SK-N-SH (cell line): ENCODE measurements at regions not wholly inside any gene's neighbourhood (a gene's known extent, or its start where the extent isn't known, plus 50 kb on each side); places are given as distances from the start of the nearest gene placed in this dataset.

ENCODE experiments used
- CTCF ChIA-PET: fragments of 300-600, 350-600 bp; formaldehyde crosslinking; extraction: SDS; loops from one replicate; lab custom pipeline; 2021; lab: Yijun Ruan, JAX
- POLR2A ChIA-PET: fragments of 350-600 bp; sonication (Branson Sonifier 250); formaldehyde crosslinking; extraction: SDS; loops from one replicate; lab custom pipeline; 2020; ENCODE audit warnings: antibody characterized with exemption, inconsistent platforms; lab: Yijun Ruan, JAX
- DNase-seq: peaks from one replicate; pipeline ENCODE4 v3.0.0; 2012
- H2AFZ ChIP-seq: fragments of 200-600 bp; sonication (generic); 2 replicates; pipeline ENCODE4 v1.8.1; 2016; ENCODE audit warnings: antibody characterized with exemption, mild to moderate bottlenecking, low read depth
- H3F3A ChIP-seq: fragments of 200-600 bp; sonication (generic); replicated peaks from 2 replicates; pipeline ENCODE3; 2016; ENCODE audit warnings: antibody characterized with exemption, mild to moderate bottlenecking; ENCODE audit not compliant: insufficient read depth
- H3K27ac ChIP-seq, 2 experiments: fragments of 200-500 bp in 1 of 2; fragments of 200-600 bp in 1 of 2; sonication (Bioruptor generic) in 1 of 2; sonication (generic), shearing (Covaris generic) in 1 of 2; 2 replicates each; pipeline versions ENCODE4 v1.5.1 to v1.6.1; 2014 to 2016; ENCODE audit warnings: low read depth in 2 of 2, inconsistent platforms in 1 of 2, low read length in 1 of 2, mild to moderate bottlenecking in 1 of 2, mixed read lengths in 1 of 2
- H3K27me3 ChIP-seq: fragments of 200-600 bp; sonication (generic), shearing (Covaris generic); 2 replicates; pipeline ENCODE4 v1.6.1; 2016; ENCODE audit warnings: mixed run types; ENCODE audit not compliant: insufficient read depth
- H3K36me3 ChIP-seq, 2 experiments: fragments of 200-500 bp in 1 of 2; fragments of 200-600 bp in 1 of 2; sonication (Bioruptor generic) in 1 of 2; sonication (generic) in 1 of 2; replicated peaks in 1 of 2; 2 replicates each; pipeline versions ENCODE3 to v1.5.1; 2014 to 2016; ENCODE audit warnings: low read length in 1 of 2, mild to moderate bottlenecking in 1 of 2; ENCODE audit not compliant: insufficient read depth in 2 of 2, control insufficient read depth in 1 of 2
- H3K4me1 ChIP-seq, 2 experiments: fragments of 200-500 bp in 1 of 2; fragments of 200-600 bp in 1 of 2; sonication (Bioruptor generic) in 1 of 2; sonication (generic), shearing (Covaris generic) in 1 of 2; 2 replicates each; pipeline versions ENCODE4 v1.5.1 to v1.6.1; 2014 to 2016; ENCODE audit warnings: low read depth in 1 of 2, low read length in 1 of 2, mixed run types in 1 of 2; ENCODE audit not compliant: insufficient read depth in 2 of 2, control insufficient read depth in 1 of 2
- H3K4me2 ChIP-seq: fragments of 200-600 bp; sonication (generic), shearing (Covaris generic); 2 replicates; pipeline ENCODE4 v1.6.1; 2017; ENCODE audit warnings: mixed run types
- H3K4me3 ChIP-seq, 2 experiments: fragments of 200-500 bp in 1 of 2; fragments of 200-600 bp in 1 of 2; sonication (Bioruptor generic) in 1 of 2; sonication (generic), shearing (Covaris generic) in 1 of 2; 2 replicates each; pipeline versions ENCODE4 v1.5.1 to v1.8.1; 2014 to 2016; ENCODE audit warnings: low read depth in 2 of 2, inconsistent platforms in 1 of 2, low read length in 1 of 2, mild to moderate bottlenecking in 1 of 2, mixed read lengths in 1 of 2, moderate library complexity in 1 of 2
- H3K79me2 ChIP-seq: fragments of 200-600 bp; sonication (generic); 2 replicates; pipeline ENCODE4 v1.8.1; 2017; ENCODE audit warnings: mild to moderate bottlenecking; ENCODE audit not compliant: insufficient read depth
- H3K9ac ChIP-seq: fragments of 200-600 bp; sonication (generic); 2 replicates; pipeline ENCODE4 v1.6.1; 2017; ENCODE audit warnings: mixed run types
- H3K9me2 ChIP-seq: fragments of 200-600 bp; sonication (generic); 2 replicates; pipeline ENCODE4 v1.6.1; 2017; ENCODE audit warnings: mixed run types
- H3K9me3 ChIP-seq: fragments of 200-600 bp; sonication (generic); 2 replicates; pipeline ENCODE4 v1.6.1; 2017; ENCODE audit warnings: mixed run types, mild to moderate bottlenecking, moderate library complexity
- H4K20me1 ChIP-seq: fragments of 200-600 bp; sonication (generic); 2 replicates; pipeline ENCODE4 v1.6.1; 2017; ENCODE audit warnings: mild to moderate bottlenecking, mixed run types; ENCODE audit not compliant: insufficient read depth
- CHD2 ChIP-seq: fragments of 150-350 bp; IDR thresholded peaks from 2 replicates; pipeline ENCODE4 v1.6.1; 2018; ENCODE audit warnings: low read length; ENCODE audit not compliant: partially characterized antibody
- EP300 ChIP-seq, 2 experiments: IDR thresholded peaks; 2 replicates each; pipeline versions ENCODE4 v1.4.0 to v1.6.1; 2012; ENCODE audit warnings: borderline replicate concordance in 1 of 2, low read depth in 1 of 2, low read length in 1 of 2
- FOXJ3 ChIP-seq: sonication (generic); formaldehyde crosslinking; IDR thresholded peaks from 2 replicates; pipeline ENCODE4 v1.5.1; 2020; ENCODE audit warnings: mild to moderate bottlenecking, missing genetic modification reagents
- FOXM1 ChIP-seq: IDR thresholded peaks from 2 replicates; pipeline ENCODE4 v1.4.0; 2012; ENCODE audit warnings: low read depth, mild to moderate bottlenecking
- GABPA ChIP-seq: IDR thresholded peaks from 2 replicates; pipeline ENCODE4 v1.4.0; 2012; ENCODE audit warnings: low read depth, mild to moderate bottlenecking
- GATA2 ChIP-seq: sonication (generic); formaldehyde crosslinking; IDR thresholded peaks from 2 replicates; pipeline ENCODE4 v1.5.0; 2020; ENCODE audit warnings: mild to moderate bottlenecking, missing genetic modification reagents
- NRF1 ChIP-seq: IDR thresholded peaks from 2 replicates; pipeline ENCODE4 v1.6.1; 2012; ENCODE audit warnings: low read depth, mild to moderate bottlenecking, low read length
- RCOR1 ChIP-seq: fragments of 150-350 bp; IDR thresholded peaks from 2 replicates; pipeline ENCODE4 v1.6.1; 2017; ENCODE audit warnings: antibody characterized with exemption, low read length
- RFX5 ChIP-seq: IDR thresholded peaks from 2 replicates; pipeline ENCODE4 v1.6.1; 2012; ENCODE audit warnings: mild to moderate bottlenecking, improper control_type of control experiment, low read length
- SMC3 ChIP-seq: IDR thresholded peaks from 2 replicates; pipeline ENCODE4 v1.6.1; 2012; ENCODE audit warnings: low read depth, low read length, improper control_type of control experiment
- YY1 ChIP-seq: IDR thresholded peaks from 2 replicates; pipeline ENCODE4 v1.4.0; 2012; ENCODE audit warnings: low read depth, mild to moderate bottlenecking
- WGBS: methylation state at CpG from one replicate; pipeline ENCODE4 v1.1.6; 2017; ENCODE audit warnings: low lambda C conversion rate; 5-methylcytosine and 5-hydroxymethylcytosine counted together
- TF ChIP-seq, protein P1 (sequence below): IDR thresholded peaks from 2 replicates; pipeline ENCODE4 v1.4.0; 2012; ENCODE audit warnings: low read depth
- TF ChIP-seq, protein P2 (sequence below): fragments of 150-350 bp; IDR thresholded peaks from 2 replicates; pipeline ENCODE4 v1.6.1; 2017; ENCODE audit warnings: antibody characterized with exemption, low read length, low read depth, borderline replicate concordance

DNA sequence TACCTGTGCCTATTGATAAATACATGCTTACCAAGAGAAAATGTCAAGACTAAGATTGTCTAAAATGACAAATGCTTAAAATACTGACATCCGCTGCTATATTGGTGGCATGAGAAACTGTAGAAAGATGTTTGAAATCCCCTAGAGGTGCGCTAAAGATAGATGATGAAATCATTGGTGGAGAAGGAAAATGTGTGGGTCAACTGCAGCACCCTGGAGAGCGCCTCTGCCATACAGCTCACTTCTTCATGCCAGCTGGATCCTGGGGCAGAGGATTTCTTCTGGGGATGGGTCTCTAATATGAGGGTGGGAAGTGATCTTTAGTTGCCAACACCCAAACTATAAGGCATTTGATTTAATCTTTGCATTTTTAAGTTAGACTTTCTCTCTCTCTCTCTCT, 680.4 kb upstream of the POM121L12 start:
- Histone ChIP-seq H3K9me3 (0 out of 2 replicates have a peak, but pooled peaks cover 3% of the 10 kb centered on the region), H3K27me3 (no peaks in the 10 kb centered on the region)
- CTCF ChIA-PET = no interaction called here
- no peak for TF ChIP-seq YY1
- no peak for TF ChIP-seq NRF1
- no peak for TF ChIP-seq CHD2
- no peak for TF ChIP-seq FOXM1
- no peak for TF ChIP-seq SMC3
- no peak for TF ChIP-seq RFX5
- TF ChIP-seq, protein P1, sequence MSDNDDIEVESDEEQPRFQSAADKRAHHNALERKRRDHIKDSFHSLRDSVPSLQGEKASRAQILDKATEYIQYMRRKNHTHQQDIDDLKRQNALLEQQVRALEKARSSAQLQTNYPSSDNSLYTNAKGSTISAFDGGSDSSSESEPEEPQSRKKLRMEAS = no peak
- TF ChIP-seq, protein P2, sequence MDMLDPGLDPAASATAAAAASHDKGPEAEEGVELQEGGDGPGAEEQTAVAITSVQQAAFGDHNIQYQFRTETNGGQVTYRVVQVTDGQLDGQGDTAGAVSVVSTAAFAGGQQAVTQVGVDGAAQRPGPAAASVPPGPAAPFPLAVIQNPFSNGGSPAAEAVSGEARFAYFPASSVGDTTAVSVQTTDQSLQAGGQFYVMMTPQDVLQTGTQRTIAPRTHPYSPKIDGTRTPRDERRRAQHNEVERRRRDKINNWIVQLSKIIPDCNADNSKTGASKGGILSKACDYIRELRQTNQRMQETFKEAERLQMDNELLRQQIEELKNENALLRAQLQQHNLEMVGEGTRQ = no peak
- TF ChIP-seq FOXJ3 = no peak
- no peak for TF ChIP-seq GABPA
- TF ChIP-seq EP300 (IDR thresholded peaks at IDR 0.05; ENCODE audit: borderline replicate concordance in 1 of 2, low read depth in 1 of 2, low read length in 1 of 2) = no peak
- TF ChIP-seq, all 33 proteins: peak for 0
- POLR2A ChIA-PET = no interaction called here
- no peak overlapping the region for H3K4me2 ChIP-seq
- no peak overlapping the region for H3K4me3 ChIP-seq
- 30% methylated on average over 3 of the region's 3 CpGs for WGBS
- H3K4me1 ChIP-seq = peaks cover 0 to 4% of the 10 kb centered on the region in 2 experiments; a peak in 2 of 4 replicates
- no peak overlapping the region for H2AFZ ChIP-seq
- no peaks in the 10 kb centered on the region for H3K79me2 ChIP-seq
- no peaks in the 10 kb centered on the region for H3F3A ChIP-seq
- DNase-seq = no peak
- H3K9me2 ChIP-seq = no peaks in the 10 kb centered on the region
- no peaks in the 10 kb centered on the region for H4K20me1 ChIP-seq
- no peaks in the 10 kb centered on the region for H3K36me3 ChIP-seq
- H3K27ac ChIP-seq = no peak overlapping the region
- no peak overlapping the region for H3K9ac ChIP-seq

DNA sequence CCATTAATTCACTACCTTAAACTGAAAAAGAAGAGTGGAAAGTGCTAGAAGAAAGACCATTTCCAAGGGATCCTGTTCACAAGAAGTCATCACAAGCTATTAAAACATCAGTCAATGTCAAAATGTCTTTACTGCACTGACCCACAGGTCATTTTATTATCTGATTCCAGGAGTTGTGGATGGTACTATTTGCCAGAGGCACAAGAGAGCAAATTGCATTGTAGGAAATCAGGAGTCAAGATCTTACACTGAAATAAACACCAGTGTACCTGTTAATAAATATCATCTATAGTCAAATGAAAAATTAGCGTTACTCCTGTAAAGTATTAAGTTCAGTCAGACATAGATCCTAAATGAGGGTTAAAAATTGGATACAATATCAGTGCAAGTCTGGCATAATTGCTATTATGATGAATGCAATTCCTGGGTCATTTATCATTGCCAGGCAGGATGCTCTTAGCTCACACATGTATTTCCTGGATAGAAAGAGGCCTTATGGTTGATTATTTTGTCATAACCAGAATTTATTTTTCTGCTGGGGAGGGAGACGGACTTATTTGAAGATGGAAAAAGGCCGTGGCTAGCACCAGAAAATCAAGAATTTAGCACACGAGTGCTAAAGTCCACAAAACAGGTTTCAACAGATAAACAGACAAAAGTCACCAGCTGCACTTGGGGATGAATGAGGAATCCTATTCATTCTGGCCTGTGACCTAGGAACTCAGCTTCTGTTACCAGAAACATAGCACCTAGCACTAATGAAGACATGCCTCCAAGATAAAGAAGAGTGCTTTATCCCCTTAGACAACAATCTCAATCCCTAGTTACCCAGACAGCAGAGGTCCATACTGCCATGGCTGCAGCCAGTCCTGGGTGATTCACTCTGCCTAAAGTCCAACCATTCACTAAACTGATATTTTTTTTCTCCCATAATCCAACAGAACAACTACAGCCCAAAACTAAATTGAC, 683.1 kb upstream of the POM121L12 start:
- CTCF ChIA-PET = interaction anchor here (0.7 to 1.5 kb wide), 4 partner anchors 12 to 578 kb away, joined by 3 to 4 read pairs (median 3); no protein-coding TSS in a partner anchor

More for the DNA sequence above, 683.1 kb upstream of the POM121L12 start:
- no peak overlapping the region for H3K9ac ChIP-seq
- H3K4me1 ChIP-seq = peaks cover 0 to 6% of the 10 kb centered on the region in 2 experiments; a peak in 2 of 4 replicates
- H2AFZ ChIP-seq = no peak overlapping the region
- H4K20me1 ChIP-seq = no peaks in the 10 kb centered on the region
- H3K27me3 ChIP-seq = no peaks in the 10 kb centered on the region
- 0 out of 2 replicates have a peak, but pooled peaks cover 3% of the 10 kb centered on the region for H3K9me3 ChIP-seq
- no peaks in the 10 kb centered on the region for H3K36me3 ChIP-seq
- H3K4me3 ChIP-seq = no peak overlapping the region
- no peak overlapping the region for H3K4me2 ChIP-seq
- H3K27ac ChIP-seq = peak overlapping the region in 1 of 2 experiments; percentile 34; a peak in 1 of 4 replicates
- no peaks in the 10 kb centered on the region for H3K9me2 ChIP-seq
- POLR2A ChIA-PET = no interaction called here
- 13% methylated on average over 4 of the region's 4 CpGs for WGBS
- no peaks in the 10 kb centered on the region for H3F3A ChIP-seq
- H3K79me2 ChIP-seq = no peaks in the 10 kb centered on the region
- DNase-seq = peak; percentile 45
- peak; percentile 92 for TF ChIP-seq GATA2 (CRISPR knock-in tag)
- 0 out of 2 replicates have a peak, but pooled peaks have one; percentile 35 for TF ChIP-seq FOXJ3
- peak; percentile 80; the same call in 1 of the 2 replicates for TF ChIP-seq RCOR1
- no peak for TF ChIP-seq SMC3
